OCI-LY3 (cell line): ENCODE measurements at regions not wholly inside any gene's neighbourhood (a gene's known extent, or its start where the extent isn't known, plus 50 kb on each side); places are given as distances from the start of the nearest gene placed in this dataset.
"Not testable (repeated sequence)": the region's sequence is repeated elsewhere in the genome, so short reads cannot be mapped to it uniquely, and the experiment has no call there.

ENCODE experiments used
- H2AFZ ChIP-seq: fragments of 200-600, 300-600 bp; shearing (Covaris generic); 2 replicates; pipeline ENCODE4 v1.6.0; 2014; ENCODE audit warnings: antibody characterized with exemption, low read depth, low read length
- H3K27ac ChIP-seq: fragments of 200-600, 300-600 bp; sonication (generic); 2 replicates; pipeline ENCODE4 v1.5.1; 2014; ENCODE audit warnings: mild to moderate bottlenecking, low read length, moderate library complexity, mixed read lengths
- H3K27me3 ChIP-seq: fragments of 200-600, 300-600 bp; sonication (generic); 2 replicates; pipeline ENCODE4 v1.6.1; 2014; ENCODE audit warnings: low read depth, low read length, mixed read lengths
- H3K36me3 ChIP-seq: fragments of 200-600, 300-600 bp; sonication (generic); replicated peaks from 2 replicates; pipeline ENCODE3; 2014; ENCODE audit warnings: low read depth, low read length, mixed read lengths
- H3K4me1 ChIP-seq: fragments of 300-600, 200-600 bp; sonication (generic); 2 replicates; pipeline ENCODE4 v1.6.1; 2014; ENCODE audit warnings: low read length, mixed read lengths
- H3K4me2 ChIP-seq: fragments of 200-600, 300-600 bp; sonication (generic); 2 replicates; pipeline ENCODE4 v1.6.1; 2014; ENCODE audit warnings: low read length, mixed read lengths
- H3K4me3 ChIP-seq: fragments of 300-600, 200-600 bp; sonication (generic); 2 replicates; pipeline ENCODE4 v1.5.1; 2014; ENCODE audit warnings: antibody characterized with exemption, mild to moderate bottlenecking, low read length, moderate library complexity
- H3K79me2 ChIP-seq: fragments of 300-600, 200-600 bp; shearing (Covaris generic); 2 replicates; pipeline ENCODE4 v1.6.1; 2014; ENCODE audit warnings: mild to moderate bottlenecking, low read length, mixed read lengths
- H3K9ac ChIP-seq: fragments of 300-600, 200-600 bp; shearing (Covaris generic); 2 replicates; pipeline ENCODE4 v1.6.0; 2014; ENCODE audit warnings: mild to moderate bottlenecking, low read length, moderate library complexity
- H3K9me3 ChIP-seq: fragments of 200-600, 300-600 bp; shearing (Covaris generic); 2 replicates; pipeline ENCODE4 v1.6.1; 2014; ENCODE audit warnings: low read length, mixed read lengths; ENCODE audit not compliant: insufficient read depth
- H4K20me1 ChIP-seq: fragments of 200-600, 300-600 bp; sonication (generic); 2 replicates; pipeline ENCODE4 v1.6.1; 2016; ENCODE audit warnings: low read length, mixed read lengths; ENCODE audit not compliant: insufficient read depth
- EZH2phosphoT487 ChIP-seq: fragments of 200-600 bp; shearing (Covaris generic); IDR thresholded peaks from 2 replicates; pipeline ENCODE4 v1.6.1; 2018; ENCODE audit warnings: antibody characterized with exemption, mixed run types, low read depth
- TF ChIP-seq, protein P1 (sequence below): fragments of 200-600, 300-600 bp; sonication (generic); IDR thresholded peaks from 2 replicates; pipeline ENCODE4 v1.5.1; 2014; ENCODE audit warnings: antibody characterized with exemption, low read length, low read depth

DNA sequence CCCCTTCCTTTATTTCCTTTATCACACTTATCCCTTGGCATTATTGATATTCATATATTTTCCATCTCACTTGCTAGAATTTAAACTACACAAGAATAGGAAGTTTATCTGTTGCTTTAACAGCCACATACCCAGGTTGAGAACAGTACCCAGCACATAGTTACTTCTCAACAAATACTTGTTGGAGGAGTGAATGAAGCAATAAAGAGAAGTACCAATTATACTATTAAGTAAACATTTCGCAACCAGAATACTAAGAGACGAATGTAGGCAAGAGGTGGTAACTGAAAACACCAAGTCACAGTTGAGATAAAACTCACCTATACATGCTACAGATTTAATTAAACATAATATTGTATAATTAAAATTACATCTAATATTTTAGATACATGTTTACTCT, 110.9 kb downstream of the FSCB start:
- H3K9ac ChIP-seq, result no peak overlapping the region
- no peak overlapping the region for H3K27ac ChIP-seq
- H3K79me2 ChIP-seq, result no peaks in the 10 kb centered on the region
- TF ChIP-seq, protein P1, sequence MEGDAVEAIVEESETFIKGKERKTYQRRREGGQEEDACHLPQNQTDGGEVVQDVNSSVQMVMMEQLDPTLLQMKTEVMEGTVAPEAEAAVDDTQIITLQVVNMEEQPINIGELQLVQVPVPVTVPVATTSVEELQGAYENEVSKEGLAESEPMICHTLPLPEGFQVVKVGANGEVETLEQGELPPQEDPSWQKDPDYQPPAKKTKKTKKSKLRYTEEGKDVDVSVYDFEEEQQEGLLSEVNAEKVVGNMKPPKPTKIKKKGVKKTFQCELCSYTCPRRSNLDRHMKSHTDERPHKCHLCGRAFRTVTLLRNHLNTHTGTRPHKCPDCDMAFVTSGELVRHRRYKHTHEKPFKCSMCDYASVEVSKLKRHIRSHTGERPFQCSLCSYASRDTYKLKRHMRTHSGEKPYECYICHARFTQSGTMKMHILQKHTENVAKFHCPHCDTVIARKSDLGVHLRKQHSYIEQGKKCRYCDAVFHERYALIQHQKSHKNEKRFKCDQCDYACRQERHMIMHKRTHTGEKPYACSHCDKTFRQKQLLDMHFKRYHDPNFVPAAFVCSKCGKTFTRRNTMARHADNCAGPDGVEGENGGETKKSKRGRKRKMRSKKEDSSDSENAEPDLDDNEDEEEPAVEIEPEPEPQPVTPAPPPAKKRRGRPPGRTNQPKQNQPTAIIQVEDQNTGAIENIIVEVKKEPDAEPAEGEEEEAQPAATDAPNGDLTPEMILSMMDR, result no peak
- TF ChIP-seq EZH2phosphoT487, result no peak
- H3K4me3 ChIP-seq, result no peak overlapping the region
- H3K36me3 ChIP-seq, result no peaks in the 10 kb centered on the region
- H3K9me3 ChIP-seq, result no peaks in the 10 kb centered on the region
- no peaks in the 10 kb centered on the region for H3K4me1 ChIP-seq
- no peak overlapping the region for H3K4me2 ChIP-seq
- no peaks in the 10 kb centered on the region for H3K27me3 ChIP-seq
- H2AFZ ChIP-seq, result no peak overlapping the region
- no peaks in the 10 kb centered on the region for H4K20me1 ChIP-seq

DNA sequence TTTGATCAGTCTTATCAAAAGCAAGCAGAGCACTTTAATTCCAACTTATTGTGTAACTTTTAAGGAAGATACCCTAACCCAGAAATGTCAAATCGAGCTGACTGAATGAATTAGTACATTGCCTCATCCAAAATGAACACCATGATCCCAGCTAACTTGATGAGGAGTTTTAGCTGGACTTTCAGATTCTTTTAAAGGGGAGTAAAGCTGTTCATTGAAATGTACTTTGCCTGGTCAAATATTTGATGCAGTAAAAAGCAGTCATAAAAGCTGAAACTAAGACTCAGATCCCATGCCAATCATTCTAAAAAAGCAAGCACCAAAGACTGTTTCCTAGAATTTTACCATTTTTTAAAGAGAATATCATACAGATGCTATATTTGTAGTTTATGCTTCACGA, 114.1 kb downstream of the FSCB start:
- Histone ChIP-seq H3K4me2 (no peak overlapping the region), H3K4me1 (no peaks in the 10 kb centered on the region), H3K9ac (no peak overlapping the region), H3K27ac (no peak overlapping the region), H3K4me3 (no peak overlapping the region), H3K27me3 (no peaks in the 10 kb centered on the region), H3K79me2 (no peaks in the 10 kb centered on the region), H3K36me3 (no peaks in the 10 kb centered on the region), H3K9me3 (no peaks in the 10 kb centered on the region), H4K20me1 (no peaks in the 10 kb centered on the region), H2AFZ (no peak overlapping the region)
- TF ChIP-seq, protein P1, result no peak
- TF ChIP-seq EZH2phosphoT487, result no peak

DNA sequence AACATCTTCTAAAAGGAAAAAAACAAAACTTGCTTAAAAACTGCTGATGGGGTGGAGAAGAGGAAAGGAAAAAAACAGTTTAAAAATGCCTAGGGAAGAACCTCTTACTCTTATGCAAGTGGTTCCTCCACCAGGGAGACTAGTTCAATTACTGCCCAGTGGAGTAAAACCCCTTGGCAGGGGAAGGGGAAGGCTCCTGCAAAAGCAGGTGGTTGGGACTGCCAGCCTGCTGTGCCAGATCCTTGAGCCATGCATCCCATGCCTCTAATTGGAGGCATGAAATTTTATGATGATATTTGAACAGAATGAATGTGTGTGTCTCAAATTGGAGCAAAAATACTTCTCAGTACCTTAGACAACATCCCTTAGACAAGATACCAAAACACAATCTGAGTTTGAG, 118.8 kb downstream of the FSCB start:
- Histone ChIP-seq H3K4me2 (no peak overlapping the region), H2AFZ (no peak overlapping the region), H3K9me3 (no peaks in the 10 kb centered on the region), H3K27ac (no peak overlapping the region), H3K79me2 (no peaks in the 10 kb centered on the region), H3K4me3 (no peak overlapping the region), H4K20me1 (no peaks in the 10 kb centered on the region), H3K27me3 (no peaks in the 10 kb centered on the region), H3K4me1 (no peaks in the 10 kb centered on the region), H3K36me3 (no peaks in the 10 kb centered on the region), H3K9ac (no peak overlapping the region)
- TF ChIP-seq, protein P1, result no peak
- no peak for TF ChIP-seq EZH2phosphoT487

DNA sequence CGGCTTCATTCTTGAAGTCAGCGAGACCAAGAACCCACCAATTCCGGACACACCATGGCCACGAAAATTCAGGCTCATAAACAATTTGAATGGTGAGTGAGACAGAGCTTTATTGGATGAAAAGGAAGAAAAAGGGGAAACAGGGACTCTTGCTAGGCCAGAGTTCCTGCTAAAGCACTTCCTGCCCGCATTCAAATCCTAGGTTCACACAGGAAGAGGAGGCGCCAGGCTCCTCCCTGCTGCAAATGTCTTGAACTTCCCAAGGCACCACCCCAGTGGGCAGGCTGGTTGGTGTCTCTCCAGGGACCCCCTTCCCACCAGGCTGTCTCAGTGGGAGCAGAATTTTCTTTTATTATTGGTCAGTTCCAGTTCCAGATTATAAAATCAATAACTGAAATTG, 121.2 kb downstream of the FSCB start:
- H2AFZ ChIP-seq, result no peak overlapping the region
- H3K27me3 ChIP-seq, result no peaks in the 10 kb centered on the region

DNA sequence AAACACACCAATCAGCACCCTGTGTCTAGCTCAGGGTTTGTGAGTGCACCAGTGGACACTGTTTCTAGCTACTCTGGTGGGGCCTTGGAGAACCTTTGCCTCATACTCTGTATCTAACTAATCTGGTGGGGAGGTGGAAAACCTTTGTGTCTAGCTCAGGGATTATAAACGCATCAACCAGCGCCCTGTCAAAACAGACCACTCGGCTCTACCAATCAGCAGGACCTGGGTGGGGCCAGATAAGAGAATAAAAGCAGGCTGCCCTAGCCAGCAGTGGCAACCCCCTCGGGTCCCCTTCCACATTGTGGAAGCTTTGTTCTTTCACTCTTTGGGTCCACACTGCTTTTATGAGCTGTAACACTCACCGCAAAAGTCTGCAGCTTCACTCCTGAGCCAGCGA, 121.8 kb downstream of the FSCB start:
- H4K20me1 ChIP-seq, H3K4me3 ChIP-seq, H3K36me3 ChIP-seq, H3K9me3 ChIP-seq, H3K79me2 ChIP-seq, H3K4me1 ChIP-seq, H2AFZ ChIP-seq, H3K27me3 ChIP-seq, H3K4me2 ChIP-seq, H3K27ac ChIP-seq, H3K9ac ChIP-seq: not testable (repeated sequence)

More for the DNA sequence above, 121.2 kb downstream of the FSCB start:
- H3K4me3 ChIP-seq, result no peak overlapping the region
- H4K20me1 ChIP-seq, result no peaks in the 10 kb centered on the region
- no peaks in the 10 kb centered on the region for H3K9me3 ChIP-seq
- no peaks in the 10 kb centered on the region for H3K4me1 ChIP-seq
- no peak overlapping the region for H3K9ac ChIP-seq
- no peak overlapping the region for H3K27ac ChIP-seq
- no peak for TF ChIP-seq EZH2phosphoT487
- TF ChIP-seq, protein P1, result no peak
- H3K4me2 ChIP-seq, result no peak overlapping the region
- no peaks in the 10 kb centered on the region for H3K36me3 ChIP-seq
- H3K79me2 ChIP-seq, result no peaks in the 10 kb centered on the region

DNA sequence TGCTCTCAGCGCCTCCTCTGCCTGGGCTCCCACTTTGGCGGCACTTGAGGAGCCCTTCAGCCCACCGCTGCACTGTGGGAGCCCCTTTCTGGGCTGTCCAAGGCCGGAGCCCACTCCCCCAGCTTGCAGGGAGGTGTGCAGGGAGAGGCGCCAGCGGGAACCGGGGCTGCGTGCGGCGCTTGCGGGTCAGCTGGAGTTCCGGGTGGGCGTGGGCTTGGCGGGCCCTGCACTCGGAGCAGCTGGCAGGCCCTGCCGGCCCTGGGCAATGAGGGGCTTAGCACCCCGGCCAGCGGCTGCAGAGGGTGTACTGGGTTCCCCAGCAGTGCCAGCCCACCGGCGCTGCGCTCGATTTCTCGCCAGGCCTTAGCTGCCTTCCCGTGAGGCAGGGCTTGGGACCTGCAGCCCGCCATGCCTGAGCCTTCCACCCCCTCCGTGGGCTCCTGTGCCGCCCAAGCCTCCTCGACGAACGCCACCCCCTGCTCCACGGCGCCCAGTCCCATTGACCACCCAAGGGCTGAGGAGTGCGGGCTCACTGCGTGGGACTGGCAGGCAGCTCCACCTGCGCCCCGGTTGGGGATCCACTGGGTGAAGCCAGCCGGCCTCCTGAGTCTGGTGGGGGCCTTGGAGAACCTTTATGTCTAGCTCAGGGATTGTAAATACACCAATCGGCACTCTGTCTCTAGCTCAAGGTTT, 122.3 kb downstream of the FSCB start:
- H2AFZ ChIP-seq, H3K4me2 ChIP-seq, H3K9ac ChIP-seq, H3K27me3 ChIP-seq, H4K20me1 ChIP-seq, H3K27ac ChIP-seq, H3K4me3 ChIP-seq, H3K79me2 ChIP-seq, H3K4me1 ChIP-seq, H3K36me3 ChIP-seq, H3K9me3 ChIP-seq: not testable (repeated sequence)
